Lower leg skin (tissue), 4 donors: ENCODE measurements at regions not wholly inside any gene's neighbourhood (a gene's known extent, or its start where the extent isn't known, plus 50 kb on each side); places are given as distances from the start of the nearest gene placed in this dataset.

Experiments
- DNase-seq, 2 donors: peaks; one replicate each; pipeline ENCODE4 v3.0.0-alpha.2; 2019; ENCODE audit warnings: low spot score in 2 of 2
- H3K4me3 ChIP-seq: fragments of 200-600 bp; sonication (generic); 2 replicates; pipeline ENCODE4 v1.5.1; 2017; ENCODE audit warnings: mild to moderate bottlenecking, low read depth; ENCODE audit not compliant: poor library complexity, severe bottlenecking
- CTCF ChIP-seq, 3 donors: fragments of 450-650 bp; IDR thresholded peaks; one replicate each; pipeline ENCODE4 v1.5.1; 2016; ENCODE audit warnings: antibody characterized with exemption in 3 of 3, mild to moderate bottlenecking in 3 of 3, moderate library complexity in 2 of 3
- POLR2A ChIP-seq, 2 donors: fragments of 450-650 bp; IDR thresholded peaks; one replicate each; pipeline ENCODE4 v1.6.1; 2016 to 2017; ENCODE audit warnings: antibody characterized with exemption in 2 of 2, mild to moderate bottlenecking in 1 of 2, moderate library complexity in 1 of 2
- WGBS, 2 donors: methylation state at CpG; one replicate each; pipeline ENCODE4 v1.1.5; 2018; 5-methylcytosine and 5-hydroxymethylcytosine counted together
- intact Hi-C: fragments of 100-400 bp; cut with DNase I; formaldehyde crosslinking; loops from one replicate; pipeline ENCODE4 v1.15.0; 2023; ENCODE audit warnings: low total_unique reads

GRCh38 chr3:161740421-161740820 lies 243.8 kb downstream of the OTOL1 start:
- no peak for DNase-seq
- no peak overlapping the region for H3K4me3 ChIP-seq
- intact Hi-C loops: no loop called here
- TF ChIP-seq POLR2A (IDR thresholded peaks at IDR 0.05) (no peak), CTCF (IDR thresholded peaks at IDR 0.05) (no peak)

- intact Hi-C loops: no loop called here
- TF ChIP-seq POLR2A (IDR thresholded peaks at IDR 0.05): no peak
- TF ChIP-seq CTCF (IDR thresholded peaks at IDR 0.05): no peak
- DNase-seq: no peak
- no peak overlapping the region for H3K4me3 ChIP-seq
- 81% methylated on average over 4 of the region's 4 CpGs for WGBS, 2 donors
Measured at GRCh38 chr3:161744366-161744765, 247.8 kb downstream of the OTOL1 start.

GRCh38 chr3:161745741-161746140 lies 249.1 kb downstream of the OTOL1 start:
- no peak for DNase-seq
- intact Hi-C loops: no loop called here
- no peak for TF ChIP-seq CTCF (IDR thresholded peaks at IDR 0.05)
- no peak for TF ChIP-seq POLR2A (IDR thresholded peaks at IDR 0.05)
- H3K4me3 ChIP-seq: no peak overlapping the region

GRCh38 chr3:161748049-161748448 lies 251.4 kb downstream of the OTOL1 start:
- no peak for TF ChIP-seq CTCF (IDR thresholded peaks at IDR 0.05)
- TF ChIP-seq POLR2A (IDR thresholded peaks at IDR 0.05): no peak
- intact Hi-C loops: no loop called here
- H3K4me3 ChIP-seq: no peak overlapping the region
- DNase-seq: no peak

GRCh38 chr3:161754420-161755053 lies 257.9 kb downstream of the OTOL1 start:
- WGBS, 2 donors: 76 to 78% methylated on average over 3 of the region's 3 CpGs
- H3K4me3 ChIP-seq: no peak overlapping the region
- no peak for DNase-seq
- TF ChIP-seq POLR2A (IDR thresholded peaks at IDR 0.05) (no peak), CTCF (IDR thresholded peaks at IDR 0.05) (no peak)
- intact Hi-C loops: no loop called here

- intact Hi-C loops: no loop called here
- TF ChIP-seq CTCF (IDR thresholded peaks at IDR 0.05) (no peak), POLR2A (IDR thresholded peaks at IDR 0.05) (no peak)
- no peak overlapping the region for H3K4me3 ChIP-seq
- no peak for DNase-seq
- WGBS, 2 donors: 62 to 71% methylated on average over 2 of the region's 2 CpGs
Measured at GRCh38 chr3:161759444-161759843, 262.8 kb downstream of the OTOL1 start.
